ENCODE measurements at regions not wholly inside any gene's neighbourhood (a gene's known extent, or its start where the extent isn't known, plus 50 kb on each side); places are given as distances from the start of the nearest gene placed in this dataset.
"Not testable (repeated sequence)": the region's sequence is repeated elsewhere in the genome, so short reads cannot be mapped to it uniquely, and the experiment has no call there.

DNA sequence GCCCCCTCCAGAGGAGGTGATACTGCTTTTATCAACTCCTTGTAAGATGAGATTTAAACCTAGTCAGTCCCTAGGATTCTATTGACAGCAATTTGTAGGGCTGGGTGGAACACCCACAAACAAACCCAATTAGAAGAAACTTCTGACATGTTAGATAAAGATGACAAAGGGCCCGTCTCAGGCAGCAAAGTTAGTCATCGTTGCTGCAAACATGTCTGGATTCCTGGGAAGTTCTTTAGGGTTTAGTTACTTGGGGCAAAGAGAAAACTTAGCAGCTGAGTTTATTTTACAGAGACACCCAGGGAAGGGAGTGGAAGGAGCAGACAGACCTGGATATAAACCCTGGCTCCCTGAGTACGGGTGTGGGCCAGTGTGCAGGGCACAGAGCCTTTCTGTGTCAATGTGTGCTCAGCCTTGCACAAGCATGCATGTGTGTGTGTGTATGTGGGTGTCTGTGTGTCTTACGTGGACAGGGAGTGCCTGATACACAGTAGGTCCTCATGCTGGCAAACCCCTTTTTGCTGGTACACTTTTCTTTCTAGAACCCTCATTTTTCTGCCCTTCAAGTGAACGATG lies 130.0 kb upstream of the STX18 start:
- in situ Hi-C loops (cut with HindIII; ENCODE audit: low sequenced_read_pairs), result no loop called here

DNA sequence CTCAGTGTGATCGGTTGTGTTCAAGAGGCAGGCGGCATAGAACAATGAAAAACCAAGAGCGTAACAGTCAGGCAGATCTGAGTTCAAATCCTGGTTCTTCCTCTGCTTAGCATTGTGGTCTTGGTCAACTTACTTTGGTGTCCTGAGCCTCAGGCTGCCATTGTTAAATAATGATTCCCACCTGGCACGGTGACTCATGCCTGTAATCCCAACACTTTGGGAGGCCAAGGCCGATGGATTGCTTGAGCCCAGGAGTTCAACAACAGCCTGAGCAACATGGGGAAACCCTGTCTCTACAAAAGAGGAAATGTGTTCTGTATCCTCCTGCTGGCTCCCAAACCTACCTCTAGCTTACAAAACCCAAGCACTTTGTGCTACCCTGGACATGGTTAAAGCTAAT lies 129.0 kb upstream of the STX18 start:
- in situ Hi-C loops (cut with HindIII; ENCODE audit: low sequenced_read_pairs), result no loop called here

DNA sequence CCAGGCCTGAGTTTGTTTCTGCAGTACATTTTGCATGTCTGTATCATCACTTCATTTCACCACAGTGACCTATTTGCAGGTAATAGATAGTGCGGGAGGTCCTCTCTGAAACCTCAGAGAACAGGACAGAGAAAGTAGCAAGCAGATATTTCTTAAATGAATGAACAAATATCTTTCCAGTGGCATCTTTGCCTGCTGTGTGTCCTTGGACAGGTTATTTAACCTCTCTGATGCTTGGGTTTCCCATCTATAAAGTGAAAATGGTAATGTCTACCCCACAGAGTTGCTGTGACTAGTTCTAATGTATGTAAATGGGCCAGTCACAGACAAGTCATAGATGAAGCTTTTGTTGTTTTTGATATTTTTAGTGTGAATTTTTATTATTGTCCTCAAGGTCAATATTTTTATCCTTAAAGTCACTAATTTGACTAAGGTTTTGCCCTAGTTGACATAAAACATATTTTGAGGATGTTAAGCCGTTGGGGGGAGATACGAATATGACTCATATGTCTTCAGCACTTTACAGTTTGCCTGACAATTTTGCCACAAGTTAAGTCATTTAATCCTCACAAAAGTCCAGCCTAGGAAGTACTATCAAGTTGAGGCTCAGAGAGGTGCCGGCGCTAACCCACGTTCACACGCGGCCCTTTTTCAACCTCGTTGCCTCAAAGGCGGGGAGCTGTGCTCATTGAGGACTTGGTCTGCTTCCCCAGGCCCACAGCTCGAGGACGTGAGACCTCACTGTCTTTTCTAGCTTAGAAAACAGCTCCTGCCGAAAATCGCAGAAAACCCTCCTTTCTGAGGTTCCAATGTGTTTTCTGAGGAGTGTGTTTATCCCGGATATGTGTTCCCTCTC lies 126.7 kb upstream of the STX18 start:
- in situ Hi-C loops (cut with HindIII; ENCODE audit: low sequenced_read_pairs), result no loop called here

DNA sequence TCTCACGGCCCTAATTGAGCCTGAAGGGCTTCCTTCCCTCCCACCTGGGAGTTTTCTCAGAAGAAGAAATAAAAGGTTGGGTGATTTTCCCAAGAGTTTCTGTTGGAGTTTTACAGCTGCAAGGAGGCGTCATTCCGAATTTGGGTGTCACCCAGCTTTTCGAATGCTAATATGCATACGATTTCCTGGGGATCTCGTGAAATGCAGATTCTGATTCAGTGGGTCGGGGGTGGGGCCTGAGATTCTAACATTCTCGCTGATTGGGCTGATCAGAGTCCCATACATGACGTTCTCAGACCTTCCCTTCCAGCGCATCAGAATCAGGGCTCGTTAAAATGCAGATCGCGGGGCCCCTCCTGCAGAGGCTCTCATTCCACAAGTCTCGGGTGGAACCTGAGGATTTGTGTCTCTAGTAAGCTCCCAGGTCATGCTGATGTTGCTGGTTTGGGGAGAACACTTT lies 125.8 kb upstream of the STX18 start:
- in situ Hi-C loops (cut with HindIII; ENCODE audit: low sequenced_read_pairs), result no loop called here

DNA sequence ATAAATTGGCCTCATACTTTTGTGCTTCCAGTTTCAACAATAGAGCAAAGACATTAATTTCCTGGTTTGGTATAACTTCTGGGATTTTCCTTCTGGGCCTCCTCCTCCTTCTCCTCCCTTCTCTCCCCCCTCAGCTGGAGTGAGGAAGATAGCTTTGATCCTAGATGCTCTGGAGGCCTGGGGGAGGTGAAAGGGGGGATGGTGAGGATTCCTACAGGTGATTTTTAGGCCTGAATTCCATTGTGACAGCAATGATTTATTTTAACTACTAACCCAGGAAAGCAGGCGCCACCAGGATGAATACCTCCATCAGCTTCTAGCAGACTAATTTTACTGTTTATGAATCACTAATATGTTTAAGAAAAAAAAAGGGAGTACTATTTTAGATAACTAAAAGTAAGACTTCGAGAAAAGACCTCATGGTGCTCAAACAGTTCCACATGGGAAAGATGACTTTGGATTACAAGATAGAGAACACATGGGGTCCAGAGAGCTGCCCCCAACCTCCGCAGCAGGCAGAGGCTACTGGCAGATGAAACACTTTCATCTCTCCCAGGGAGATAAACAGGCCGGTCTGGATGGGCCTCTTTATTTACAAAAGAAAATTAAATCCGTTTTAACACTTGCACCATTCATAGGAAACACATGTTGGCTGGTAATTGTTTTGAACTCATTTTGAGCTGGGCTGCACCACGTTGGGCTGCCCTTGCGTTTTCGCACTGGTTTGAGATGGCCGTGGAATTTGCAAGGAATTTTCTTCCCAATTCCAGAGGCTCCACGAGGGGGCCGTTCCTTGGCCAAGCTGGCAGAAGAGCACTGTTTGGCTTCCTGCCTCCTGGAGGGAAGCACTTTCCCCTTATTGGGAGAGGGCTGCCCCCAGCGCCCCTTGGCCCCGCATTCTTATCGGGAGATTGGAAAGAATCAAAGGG lies 125.1 kb upstream of the STX18 start:
- in situ Hi-C loops (cut with HindIII; ENCODE audit: low sequenced_read_pairs), result no loop called here

DNA sequence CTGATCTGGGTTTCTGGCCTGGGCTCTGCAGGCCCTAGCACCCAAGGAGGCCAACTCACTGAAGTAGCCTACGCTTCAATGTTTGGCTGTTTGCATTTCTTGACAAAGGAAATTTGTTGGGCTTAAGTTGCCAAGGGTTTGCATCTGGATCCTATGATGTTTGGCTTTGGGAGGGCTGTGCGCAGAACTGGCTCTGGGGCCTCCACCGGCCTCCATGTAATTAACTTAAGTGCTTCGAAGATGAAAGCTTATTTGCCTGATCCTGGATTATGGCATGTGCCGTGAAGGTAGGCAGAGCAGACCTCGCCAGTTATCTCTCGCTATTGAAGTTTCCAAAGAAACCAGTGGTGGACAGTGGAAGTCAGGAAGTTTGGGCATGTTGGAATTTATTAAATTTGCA lies 124.3 kb upstream of the STX18 start:
- in situ Hi-C loops (cut with HindIII; ENCODE audit: low sequenced_read_pairs), result no loop called here

DNA sequence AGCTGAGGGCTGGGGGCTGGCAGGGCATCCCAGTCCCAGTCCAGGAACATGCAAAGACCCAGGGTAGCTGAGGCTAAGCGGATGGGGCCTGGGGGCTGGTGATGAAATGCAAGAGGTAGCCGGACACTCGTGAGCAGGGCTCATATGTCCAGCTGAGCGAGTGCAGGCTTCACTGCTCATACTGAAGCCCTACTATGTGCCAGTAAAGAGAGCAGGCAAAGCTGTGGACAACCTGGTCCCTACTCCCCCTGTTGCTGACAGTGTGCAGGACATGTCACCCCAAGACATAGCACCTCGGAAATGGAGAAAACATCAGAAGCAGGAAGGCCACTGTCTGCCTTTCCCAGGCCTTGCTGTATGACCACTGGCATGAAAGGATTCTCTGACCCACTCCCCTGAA lies 122.4 kb upstream of the STX18 start:
- in situ Hi-C loops (cut with HindIII; ENCODE audit: low sequenced_read_pairs), result no loop called here

DNA sequence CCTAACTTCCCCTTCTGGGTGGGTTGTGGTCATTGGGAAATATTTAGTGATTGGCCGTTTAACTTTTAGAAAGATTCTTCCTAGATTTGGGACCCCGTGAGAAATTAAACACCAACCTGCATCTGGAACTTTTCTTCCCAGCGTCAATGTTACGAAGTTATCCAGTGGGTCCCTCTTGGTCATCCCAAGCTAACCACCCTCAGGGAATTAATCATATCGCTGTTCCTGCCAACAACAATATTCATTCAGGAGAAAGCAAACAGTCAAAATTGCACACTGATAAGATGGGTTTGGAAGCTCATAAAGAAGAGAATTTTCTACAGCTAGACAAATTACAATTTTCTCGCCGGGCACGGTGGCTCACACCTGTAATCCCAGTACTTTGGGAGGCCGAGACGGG lies 121.2 kb upstream of the STX18 start:
- in situ Hi-C loops (cut with HindIII; ENCODE audit: low sequenced_read_pairs), result no loop called here

DNA sequence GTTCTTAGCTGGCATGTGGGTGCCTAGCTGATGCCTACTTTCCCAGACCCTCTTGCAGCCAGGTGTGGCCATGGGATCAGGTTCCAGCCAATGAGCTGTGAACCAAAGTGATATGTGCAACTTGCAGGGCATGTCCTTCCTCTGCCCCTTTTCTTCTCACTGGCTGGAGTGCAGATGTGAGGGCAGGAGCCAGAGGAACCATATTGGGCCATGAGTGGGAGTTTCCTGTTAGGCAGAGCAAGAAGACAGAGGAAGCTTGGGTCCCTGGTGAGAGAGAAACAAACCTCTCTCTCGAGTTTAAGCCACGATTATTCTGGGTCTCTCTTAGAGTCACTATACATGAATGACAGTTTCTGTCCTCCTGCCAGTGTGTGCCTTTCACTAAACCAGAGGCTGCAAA lies 120.4 kb upstream of the STX18 start:
- in situ Hi-C loops (cut with HindIII; ENCODE audit: low sequenced_read_pairs), result no loop called here

DNA sequence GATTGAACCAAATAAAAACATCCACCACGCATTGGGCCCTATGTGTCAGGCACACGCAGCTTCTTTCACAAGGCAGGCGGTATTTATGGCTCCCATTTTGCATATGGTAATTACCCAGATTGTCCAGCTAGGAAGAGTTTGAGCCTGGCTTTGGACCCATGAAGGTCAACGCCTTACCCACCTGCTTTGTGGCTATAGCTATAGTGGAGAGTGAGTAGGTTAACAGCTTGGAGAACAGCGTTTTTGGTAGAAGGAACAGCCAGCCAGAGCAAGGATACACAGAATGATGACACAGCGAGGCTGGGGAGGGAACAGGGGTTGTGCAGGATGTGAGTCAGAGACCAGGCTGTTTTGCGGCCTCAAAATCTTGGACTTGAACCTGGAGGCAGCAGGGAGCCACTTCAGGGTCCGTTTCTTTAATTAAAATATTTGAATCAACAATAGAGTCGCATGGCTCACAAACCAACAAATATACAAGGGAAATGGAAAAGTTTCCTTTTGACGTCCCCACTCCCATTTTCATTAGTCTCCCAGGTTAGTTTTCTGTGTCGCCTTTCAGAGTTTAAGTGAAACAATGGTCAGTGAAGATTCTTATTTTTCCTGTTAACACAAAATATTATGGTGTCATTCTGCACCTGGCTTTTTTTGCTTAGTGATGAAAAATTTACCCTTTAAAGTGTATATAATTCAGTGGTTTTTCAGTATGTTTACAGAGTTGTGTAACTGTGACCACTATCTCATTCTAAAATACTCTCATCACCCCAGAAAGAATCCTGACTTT lies 118.2 kb upstream of the STX18 start:
- in situ Hi-C loops (cut with HindIII; ENCODE audit: low sequenced_read_pairs), result loop anchor here (5.0 kb wide), 1 partner anchor 93 kb away; no protein-coding TSS in a partner anchor

DNA sequence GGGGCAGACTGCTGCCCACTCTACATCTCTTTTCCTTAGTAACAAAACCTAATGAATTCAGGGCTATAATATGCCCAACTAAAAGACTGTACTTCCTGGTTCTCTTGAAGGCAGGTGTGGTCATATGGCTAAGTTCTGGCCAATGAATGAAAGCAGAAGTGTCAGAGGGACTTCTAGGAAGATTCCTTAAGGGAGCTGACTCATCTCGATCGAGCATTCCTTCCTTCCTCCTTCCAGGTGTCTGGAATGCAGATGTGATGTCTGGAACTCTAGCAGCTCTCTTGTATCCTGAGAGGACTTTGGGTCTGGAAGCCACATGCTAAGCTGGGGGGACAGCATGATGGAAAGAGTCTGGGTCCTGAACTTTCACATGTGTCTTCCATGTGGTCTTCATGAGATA lies 116.2 kb upstream of the STX18 start:
- in situ Hi-C loops (cut with HindIII; ENCODE audit: low sequenced_read_pairs), result loop anchor here (5.0 kb wide), 1 partner anchor 91 kb away; no protein-coding TSS in a partner anchor

DNA sequence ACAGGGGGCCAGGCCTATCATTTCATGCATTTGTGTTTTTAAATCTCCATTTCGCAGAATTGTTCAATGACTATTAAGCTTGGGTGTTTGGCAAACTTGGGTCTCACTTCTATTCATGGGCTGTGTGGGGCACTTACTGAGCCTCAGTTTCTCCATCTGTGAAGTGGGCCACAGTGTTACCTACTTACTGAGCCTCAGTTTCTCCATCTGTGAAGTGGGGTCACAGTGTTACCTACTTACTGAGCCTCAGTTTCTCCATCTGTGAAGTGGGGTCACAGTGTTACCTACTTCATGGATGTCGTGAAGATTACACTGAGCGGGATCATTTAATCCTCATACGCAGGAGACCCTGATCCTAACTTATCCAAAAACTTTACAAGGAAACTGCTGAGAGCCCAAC lies 115.1 kb upstream of the STX18 start:
- in situ Hi-C loops (cut with HindIII; ENCODE audit: low sequenced_read_pairs), result loop anchor here (5.0 kb wide), 1 partner anchor 90 kb away; no protein-coding TSS in a partner anchor

DNA sequence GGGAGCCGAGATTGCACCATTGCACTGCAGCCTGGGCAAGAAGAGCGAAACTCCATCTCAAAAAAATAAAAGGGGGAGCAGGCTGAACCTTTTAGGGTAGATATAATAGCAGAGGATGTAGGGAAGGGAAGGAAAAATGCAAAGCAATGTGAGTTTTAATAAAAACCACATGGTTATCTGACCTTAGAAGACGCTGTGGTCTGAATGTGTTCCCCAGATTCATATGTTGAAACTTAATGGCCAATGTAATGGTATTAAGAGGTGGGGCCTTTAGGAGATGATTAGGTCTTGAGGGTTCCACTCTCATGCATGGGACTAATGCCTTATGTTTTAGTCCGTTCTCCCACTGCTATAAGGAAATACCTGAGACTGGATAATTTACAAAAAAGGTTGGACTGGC lies 114.1 kb upstream of the STX18 start:
- in situ Hi-C loops (cut with HindIII; ENCODE audit: low sequenced_read_pairs), result loop anchor here (5.0 kb wide), 1 partner anchor 89 kb away; no protein-coding TSS in a partner anchor

DNA sequence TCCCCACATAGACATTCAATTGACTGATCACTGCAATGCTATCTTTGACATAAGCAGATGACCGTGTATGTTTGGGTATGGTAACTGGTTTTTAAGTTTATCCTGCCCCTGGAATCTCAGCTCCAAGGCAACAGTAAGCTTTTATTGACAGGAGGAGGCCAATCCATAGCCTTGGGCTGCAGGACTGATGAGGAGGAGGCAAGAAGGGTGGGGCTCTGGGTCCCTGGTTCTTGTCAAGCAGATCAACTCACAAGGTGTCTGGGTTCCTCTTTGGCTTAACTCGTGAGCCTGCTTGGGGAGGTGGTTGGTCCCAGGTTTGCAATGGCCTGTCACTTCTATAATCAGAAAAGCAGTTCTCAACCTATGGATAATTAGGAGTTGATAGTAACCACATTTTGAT lies 113.2 kb upstream of the STX18 start:
- in situ Hi-C loops (cut with HindIII; ENCODE audit: low sequenced_read_pairs), result loop anchor here (5.0 kb wide), 1 partner anchor 88 kb away; no protein-coding TSS in a partner anchor

DNA sequence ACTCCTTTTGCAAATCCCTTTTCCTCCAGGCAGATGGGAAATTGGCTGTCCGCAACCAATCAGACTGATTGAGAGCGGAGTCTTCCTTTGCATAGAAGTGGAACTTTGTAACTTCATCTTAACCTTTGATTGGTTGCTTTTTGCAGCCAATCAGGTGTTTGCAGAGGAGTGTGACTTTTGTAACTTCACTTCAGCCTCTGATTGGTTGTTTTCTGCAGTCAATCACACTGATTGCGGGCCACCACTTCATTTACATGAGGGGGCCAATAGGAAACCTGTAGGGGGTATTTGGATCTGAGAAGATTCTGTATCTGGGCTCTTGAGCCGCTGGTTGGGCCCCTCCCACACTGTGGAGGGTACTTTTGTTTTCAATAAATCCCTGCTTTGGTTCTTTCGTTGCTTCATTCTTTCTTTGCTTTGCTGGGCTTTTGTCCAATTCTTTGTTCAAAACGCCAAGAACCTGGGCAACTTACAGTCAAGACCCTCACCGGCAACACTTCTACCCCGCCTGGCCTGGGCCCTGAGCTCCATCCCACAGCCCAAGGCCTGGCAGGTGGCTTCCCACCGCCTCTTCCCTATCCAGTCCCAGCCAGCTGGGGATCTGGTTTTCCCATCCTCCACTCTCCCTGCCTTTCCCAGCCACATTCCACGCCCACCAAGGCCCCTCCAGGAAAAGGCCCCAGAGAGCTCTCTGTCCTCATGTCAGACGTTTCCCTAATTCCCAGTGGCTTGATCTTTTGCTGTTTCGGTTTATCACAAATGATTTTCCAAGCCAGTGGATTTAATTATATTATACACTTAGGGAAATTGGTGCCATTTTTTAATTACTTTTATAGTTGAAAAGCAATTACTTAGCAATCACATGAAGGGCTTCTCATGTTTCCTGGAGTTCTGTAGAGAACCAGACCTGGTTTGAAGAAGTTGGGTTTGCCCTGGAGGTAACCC lies 110.2 kb upstream of the STX18 start:
- in situ Hi-C loops (cut with HindIII; ENCODE audit: low sequenced_read_pairs), result no loop called here

DNA sequence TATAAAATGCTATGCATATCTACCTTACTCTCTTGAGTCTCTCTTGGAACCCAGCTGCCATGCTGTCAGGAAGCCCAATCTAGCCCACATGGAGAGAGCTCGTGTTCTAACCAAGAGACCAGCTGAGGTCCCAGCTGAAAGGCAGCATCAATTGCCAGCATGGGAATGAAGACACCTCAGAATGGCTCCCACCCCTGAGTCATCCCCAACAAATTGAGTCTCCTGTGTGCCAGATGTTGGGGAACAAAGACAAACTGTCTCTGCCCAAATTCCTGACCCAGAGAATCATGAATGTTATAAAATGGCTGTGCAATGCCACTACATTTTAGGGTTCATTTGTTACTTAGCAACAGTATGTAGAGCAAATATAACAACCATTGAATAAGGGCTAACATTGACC lies 105.2 kb upstream of the STX18 start:
- in situ Hi-C loops (cut with HindIII; ENCODE audit: low sequenced_read_pairs), result no loop called here

DNA sequence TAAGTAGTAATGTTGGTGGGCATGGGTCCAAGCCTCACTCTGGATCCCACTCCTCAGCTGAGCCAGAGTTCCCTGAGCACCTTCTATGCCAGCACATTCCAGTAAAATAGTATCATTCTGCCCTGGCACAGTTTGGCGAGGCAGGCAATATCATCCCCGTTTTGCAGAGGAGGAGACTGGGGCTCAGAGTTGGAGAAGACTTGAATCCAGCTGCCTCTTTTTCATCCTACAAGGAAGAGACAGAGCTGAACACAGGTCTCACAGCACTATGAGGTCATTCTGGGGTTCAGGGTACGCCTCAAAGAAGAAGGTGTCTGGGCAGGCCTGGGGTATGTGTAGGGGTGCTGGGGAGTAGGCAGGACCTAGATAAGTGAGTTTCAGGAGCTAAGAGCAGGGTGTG lies 103.9 kb upstream of the STX18 start:
- in situ Hi-C loops (cut with HindIII; ENCODE audit: low sequenced_read_pairs), result no loop called here

DNA sequence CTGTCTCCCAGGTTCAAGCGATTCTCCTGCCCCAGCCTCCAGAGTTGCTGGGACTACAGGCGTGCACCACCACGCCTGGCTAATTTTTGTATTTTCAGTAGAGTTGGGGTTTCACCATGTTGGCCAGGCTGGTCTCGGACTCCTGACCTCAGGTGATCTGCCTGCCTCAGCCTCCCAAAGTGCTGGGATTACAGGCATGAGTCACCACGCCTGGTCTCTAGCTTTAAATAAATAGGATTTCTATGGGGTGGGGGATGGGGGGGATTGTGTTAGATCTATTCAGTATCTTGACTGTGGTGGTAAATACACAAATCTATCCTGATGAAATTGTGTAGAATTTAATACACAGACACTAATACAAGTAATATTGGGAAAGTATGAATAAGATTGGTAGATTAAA lies 102.4 kb upstream of the STX18 start:
- in situ Hi-C loops (cut with HindIII; ENCODE audit: low sequenced_read_pairs), result not testable (repeated sequence)

DNA sequence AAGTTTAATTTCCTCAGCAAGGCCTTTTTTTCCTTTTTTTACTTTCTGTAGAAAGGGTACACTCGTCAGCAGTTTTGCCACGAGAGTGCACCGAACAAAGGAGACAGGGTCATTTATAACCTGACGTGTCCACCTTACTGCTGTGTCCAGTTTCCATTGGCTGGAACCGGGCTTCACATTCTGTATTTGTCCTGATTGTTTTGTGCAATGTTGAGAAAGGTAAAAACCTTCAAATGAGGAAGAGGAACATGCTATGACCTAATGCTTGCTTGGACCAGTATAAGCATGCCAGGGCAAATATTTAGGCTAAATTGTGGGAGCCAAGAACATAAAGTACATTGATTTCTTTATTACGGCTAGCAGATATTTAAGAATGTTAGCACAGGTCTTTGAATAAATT lies 101.9 kb upstream of the STX18 start:
- in situ Hi-C loops (cut with HindIII; ENCODE audit: low sequenced_read_pairs), result not testable (repeated sequence)

Measured in endothelial cell of hepatic sinusoid (primary cell).